Lower leg skin (tissue), 3 donors: ENCODE measurements at regions not wholly inside any gene's neighbourhood (a gene's known extent, or its start where the extent isn't known, plus 50 kb on each side); places are given as distances from the start of the nearest gene placed in this dataset.
"Not testable (repeated sequence)": the region's sequence is repeated elsewhere in the genome, so short reads cannot be mapped to it uniquely, and the experiment has no call there.

Source experiments
- DNase-seq, 2 donors: peaks; one replicate each; pipeline ENCODE4 v3.0.0-alpha.2; 2019; ENCODE audit warnings: low spot score in 2 of 2
- H3K4me3 ChIP-seq: fragments of 200-600 bp; sonication (generic); 2 replicates; pipeline ENCODE4 v1.5.1; 2017; ENCODE audit warnings: mild to moderate bottlenecking, low read depth; ENCODE audit not compliant: poor library complexity, severe bottlenecking
- WGBS, 2 donors: methylation state at CpG; one replicate each; pipeline ENCODE4 v1.1.5; 2018; 5-methylcytosine and 5-hydroxymethylcytosine counted together
- intact Hi-C: fragments of 100-400 bp; cut with DNase I; formaldehyde crosslinking; loops from one replicate; pipeline ENCODE4 v1.15.0; 2023; ENCODE audit warnings: low total_unique reads

- intact Hi-C loops, DNase-seq, H3K4me3 ChIP-seq: not testable (repeated sequence)
- WGBS, 2 donors: 100% methylated on average over 1 of the region's 2 CpGs
Observed at GRCh38 chr9:67708109-67708508, 150.6 kb upstream of the ANKRD20A1 start.

GRCh38 chr9:67711429-67711828 lies 147.3 kb upstream of the ANKRD20A1 start:
- peak in 1 of 2 donors; percentile 26 for DNase-seq
- intact Hi-C loops, H3K4me3 ChIP-seq: not testable (repeated sequence)
- no CpG with 5 or more reads among the region's 32 CpGs for whole genome bisulfite sequencing, 2 donors

GRCh38 chr9:67711931-67712330 lies 146.8 kb upstream of the ANKRD20A1 start:
- H3K4me3 ChIP-seq, intact Hi-C loops: not testable (repeated sequence)
- WGBS, 2 donors: 83 to 85% methylated on average over 5 to 8 of the region's 10 CpGs
- peak in 1 of 2 donors; percentile 59 for DNase-seq

- DNase-seq: peak in 1 of 2 donors; percentile 2
- intact Hi-C loops, H3K4me3 ChIP-seq: not testable (repeated sequence)
- WGBS, 2 donors: 45 to 51% methylated on average over 4 to 5 of the region's 9 CpGs
Observed at GRCh38 chr9:67712956-67713355, 145.8 kb upstream of the ANKRD20A1 start.

- 4 to 48% methylated on average over 10 of the region's 28 CpGs for WGBS, 2 donors
- peak; percentile 14 to 79 for DNase-seq
- intact Hi-C loops: not testable (repeated sequence)
Observed at GRCh38 chr9:67717830-67718388, 140.8 kb upstream of the ANKRD20A1 start.

GRCh38 chr9:67720491-67720890 lies 138.2 kb upstream of the ANKRD20A1 start:
- 79 to 90% methylated on average over 13 to 15 of the region's 16 CpGs for WGBS, 2 donors
- intact Hi-C loops, H3K4me3 ChIP-seq: not testable (repeated sequence)
- peak; percentile 11 to 78 for DNase-seq

More at GRCh38 chr9:67717830-67718388, 140.8 kb upstream of the ANKRD20A1 start:
- not testable (repeated sequence) for H3K4me3 ChIP-seq

- whole genome bisulfite sequencing, 2 donors: no CpG with 5 or more reads among the region's 41 CpGs
- intact Hi-C loops, H3K4me3 ChIP-seq, DNase-seq: not testable (repeated sequence)
Observed at GRCh38 chr9:67722460-67723090, 136.2 kb upstream of the ANKRD20A1 start.

- DNase-seq: peak; percentile 10 to 37
- H3K4me3 ChIP-seq, intact Hi-C loops: not testable (repeated sequence)
- 0 to 3% methylated on average over 5 to 6 of the region's 15 CpGs for WGBS, 2 donors
Observed at GRCh38 chr9:67723185-67723584, 135.5 kb upstream of the ANKRD20A1 start.

GRCh38 chr9:67724885-67725284 lies 133.8 kb upstream of the ANKRD20A1 start:
- intact Hi-C loops, H3K4me3 ChIP-seq: not testable (repeated sequence)
- peak; percentile 26 to 85 for DNase-seq
- WGBS, 2 donors: 17 to 27% methylated on average over 4 to 8 of the region's 11 CpGs

- H3K4me3 ChIP-seq, intact Hi-C loops: not testable (repeated sequence)
- WGBS, 2 donors: no CpG with 5 or more reads among the region's 58 CpGs
- DNase-seq: peak; percentile 10 to 68
Observed at GRCh38 chr9:67726213-67726988, 132.3 kb upstream of the ANKRD20A1 start.

GRCh38 chr9:67763133-67763532 lies 95.6 kb upstream of the ANKRD20A1 start:
- WGBS, 2 donors: 83% methylated on average over 2 of the region's 4 CpGs; no CpG with 5 or more reads in 1 of the 2 donors
- H3K4me3 ChIP-seq, DNase-seq, intact Hi-C loops: not testable (repeated sequence)

GRCh38 chr9:67771807-67772206 lies 86.9 kb upstream of the ANKRD20A1 start:
- H3K4me3 ChIP-seq, intact Hi-C loops, DNase-seq: not testable (repeated sequence)
- 86 to 89% methylated on average over 2 to 3 of the region's 3 CpGs for WGBS, 2 donors

GRCh38 chr9:67800170-67800569 lies 58.6 kb upstream of the ANKRD20A1 start:
- 84 to 86% methylated on average over 6 of the region's 7 CpGs for WGBS, 2 donors
- intact Hi-C loops, H3K4me3 ChIP-seq: not testable (repeated sequence)
- peak; percentile 10 to 50 for DNase-seq
